SU-DHL-6 (cell line): ENCODE measurements at regions not wholly inside any gene's neighbourhood (a gene's known extent, or its start where the extent isn't known, plus 50 kb on each side); places are given as distances from the start of the nearest gene placed in this dataset.
"Not testable (repeated sequence)": the region's sequence is repeated elsewhere in the genome, so short reads cannot be mapped to it uniquely, and the experiment has no call there.

Experiments
- EZH2phosphoT487 ChIP-seq: fragments of 200-600 bp; sonication (generic), shearing (Covaris generic); conservative IDR thresholded peaks from 2 replicates; pipeline ENCODE4 v1.6.1; 2018; ENCODE audit warnings: mild to moderate bottlenecking, antibody characterized with exemption, low read length, moderate library complexity, mixed read lengths
- TF ChIP-seq, protein P1 (sequence below): fragments of 200-600 bp; sonication (generic); IDR thresholded peaks from one replicate; pipeline ENCODE4 v1.5.1; 2017; ENCODE audit warnings: antibody characterized with exemption, mild to moderate bottlenecking, low read length, moderate library complexity; ENCODE audit not compliant: insufficient read depth, poor library complexity, severe bottlenecking

DNA sequence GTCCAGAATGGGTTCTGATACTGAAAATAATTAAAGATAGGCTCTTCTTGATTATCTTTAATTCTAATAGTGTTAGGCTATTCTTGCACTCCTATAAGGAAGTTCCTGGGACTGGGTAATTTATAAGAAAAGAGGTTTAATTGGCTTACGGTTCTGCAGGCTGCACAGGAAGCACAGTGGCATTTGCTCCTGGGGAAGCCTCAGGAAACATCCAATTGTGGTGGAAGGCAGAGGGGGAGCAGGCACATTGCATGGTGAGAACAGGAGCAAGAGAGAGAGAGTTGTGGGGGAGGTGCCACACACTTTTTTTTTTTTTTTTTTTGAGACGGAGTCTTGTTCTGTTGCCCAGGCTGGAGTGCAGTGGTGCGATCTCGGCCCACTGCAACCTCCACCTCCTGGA, 540.3 kb downstream of the RFPL4B start:
- TF ChIP-seq, protein P1, sequence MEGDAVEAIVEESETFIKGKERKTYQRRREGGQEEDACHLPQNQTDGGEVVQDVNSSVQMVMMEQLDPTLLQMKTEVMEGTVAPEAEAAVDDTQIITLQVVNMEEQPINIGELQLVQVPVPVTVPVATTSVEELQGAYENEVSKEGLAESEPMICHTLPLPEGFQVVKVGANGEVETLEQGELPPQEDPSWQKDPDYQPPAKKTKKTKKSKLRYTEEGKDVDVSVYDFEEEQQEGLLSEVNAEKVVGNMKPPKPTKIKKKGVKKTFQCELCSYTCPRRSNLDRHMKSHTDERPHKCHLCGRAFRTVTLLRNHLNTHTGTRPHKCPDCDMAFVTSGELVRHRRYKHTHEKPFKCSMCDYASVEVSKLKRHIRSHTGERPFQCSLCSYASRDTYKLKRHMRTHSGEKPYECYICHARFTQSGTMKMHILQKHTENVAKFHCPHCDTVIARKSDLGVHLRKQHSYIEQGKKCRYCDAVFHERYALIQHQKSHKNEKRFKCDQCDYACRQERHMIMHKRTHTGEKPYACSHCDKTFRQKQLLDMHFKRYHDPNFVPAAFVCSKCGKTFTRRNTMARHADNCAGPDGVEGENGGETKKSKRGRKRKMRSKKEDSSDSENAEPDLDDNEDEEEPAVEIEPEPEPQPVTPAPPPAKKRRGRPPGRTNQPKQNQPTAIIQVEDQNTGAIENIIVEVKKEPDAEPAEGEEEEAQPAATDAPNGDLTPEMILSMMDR = not testable (repeated sequence)
- TF ChIP-seq EZH2phosphoT487 = not testable (repeated sequence)
